Embryonic facial prominence (tissue), 1 donor: ENCODE measurements at regions not wholly inside any gene's neighbourhood (a gene's known extent, or its start where the extent isn't known, plus 50 kb on each side); places are given as distances from the start of the nearest gene placed in this dataset.

Experiments
- DNase-seq: peaks from one replicate; pipeline ENCODE4 v3.0.0-alpha.2; 2016; ENCODE audit errors: extremely low spot score

GRCh38 chr3:115450036-115450435, 173.3 kb upstream of the GAP43 start:
- DNase-seq: no peak

- DNase-seq: no peak
These were observed 159.3 kb upstream of the GAP43 start for GRCh38 chr3:115464036-115464435.

GRCh38 chr3:115469649-115470048, 153.7 kb upstream of the GAP43 start:
- no peak for DNase-seq

- no peak for DNase-seq
These were observed 153.1 kb upstream of the GAP43 start for GRCh38 chr3:115470254-115470653.

- no peak for DNase-seq
These were observed 147.9 kb upstream of the GAP43 start for GRCh38 chr3:115475178-115476041.

GRCh38 chr3:115476472-115476871, 146.8 kb upstream of the GAP43 start:
- no peak for DNase-seq

- DNase-seq: no peak
These were observed 145.0 kb upstream of the GAP43 start for GRCh38 chr3:115478359-115478758.

- no peak for DNase-seq
These were observed 136.4 kb upstream of the GAP43 start for GRCh38 chr3:115486880-115487279.

- DNase-seq: no peak
These were observed 135.3 kb upstream of the GAP43 start for GRCh38 chr3:115487968-115488367.

GRCh38 chr3:115488409-115488808, 134.9 kb upstream of the GAP43 start:
- DNase-seq: no peak

GRCh38 chr3:115494826-115495225, 128.5 kb upstream of the GAP43 start:
- DNase-seq: no peak

- DNase-seq: no peak
These were observed 124.9 kb upstream of the GAP43 start for GRCh38 chr3:115498421-115498820.

GRCh38 chr3:115498898-115499297, 124.4 kb upstream of the GAP43 start:
- no peak for DNase-seq

GRCh38 chr3:115499666-115500065, 123.6 kb upstream of the GAP43 start:
- no peak for DNase-seq

GRCh38 chr3:115500795-115501194, 122.5 kb upstream of the GAP43 start:
- DNase-seq: no peak

- DNase-seq: no peak
These were observed 121.2 kb upstream of the GAP43 start for GRCh38 chr3:115502128-115502527.

- DNase-seq: no peak
These were observed 119.9 kb upstream of the GAP43 start for GRCh38 chr3:115503394-115503793.

GRCh38 chr3:115508562-115508961, 114.7 kb upstream of the GAP43 start:
- DNase-seq: no peak

- DNase-seq: peak; percentile 27
These were observed 110.5 kb upstream of the GAP43 start for GRCh38 chr3:115512565-115513415.

GRCh38 chr3:115513416-115513800, 109.9 kb upstream of the GAP43 start:
- no peak for DNase-seq

- no peak for DNase-seq
These were observed 105.8 kb upstream of the GAP43 start for GRCh38 chr3:115517457-115518050.

GRCh38 chr3:115518100-115518852, 105.0 kb upstream of the GAP43 start:
- DNase-seq: no peak
